H1 (cell line): ENCODE measurements at regions not wholly inside any gene's neighbourhood (a gene's known extent, or its start where the extent isn't known, plus 50 kb on each side); places are given as distances from the start of the nearest gene placed in this dataset.

Source experiments
- CTCF ChIA-PET: fragments of 300-600 bp; sonication (Branson Sonifier 250); formaldehyde crosslinking; loops from one replicate; lab custom pipeline; 2021; ENCODE audit not compliant: partially characterized antibody; lab: Charles Lee
- POLR2A ChIA-PET: fragments of 300-600 bp; sonication (Branson Sonifier 250); formaldehyde crosslinking; loops from one replicate; lab custom pipeline; 2021; ENCODE audit warnings: inconsistent platforms; ENCODE audit not compliant: partially characterized antibody; lab: Charles Lee
- DNase-seq, 2 experiments: peaks; one replicate each; pipeline versions ENCODE4 v3.0.0 to v3.0.0-alpha.2; 2010 to 2022; ENCODE audit warnings: low spot score in 2 of 2, low read depth in 1 of 2, mixed read lengths in 1 of 2
- FAIRE-seq: peaks from 2 replicates; lab custom pipeline; 2011; peaks lifted over from hg19 to GRCh38; lab: Jason Lieb, UNC
- H2AFZ ChIP-seq: 2 replicates; pipeline ENCODE4 v1.8.1; 2012; ENCODE audit warnings: low read length, inconsistent platforms
- H2AK5ac ChIP-seq: 2 replicates; pipeline ENCODE4 v1.6.1; 2013; ENCODE audit warnings: low read depth, low read length
- H2BK120ac ChIP-seq: replicated peaks from 2 replicates; pipeline ENCODE3; 2013; ENCODE audit warnings: low read depth, low read length, inconsistent platforms
- H2BK12ac ChIP-seq: 2 replicates; pipeline ENCODE4 v1.6.1; 2013; ENCODE audit warnings: low read depth, low read length
- H2BK15ac ChIP-seq: 2 replicates; pipeline ENCODE4 v1.6.1; 2013; ENCODE audit warnings: low read length
- H2BK20ac ChIP-seq: 2 replicates; pipeline ENCODE4 v1.6.1; 2013; ENCODE audit warnings: low read length
- H2BK5ac ChIP-seq: 2 replicates; pipeline ENCODE4 v1.6.1; 2013; ENCODE audit warnings: low read depth, low read length
- H3K14ac ChIP-seq: 2 replicates; pipeline ENCODE4 v1.6.1; 2013; ENCODE audit warnings: inconsistent platforms; ENCODE audit not compliant: insufficient read length
- H3K18ac ChIP-seq: 2 replicates; pipeline ENCODE4 v1.6.1; 2013; ENCODE audit warnings: low read length; ENCODE audit errors: extremely low read depth
- H3K23ac ChIP-seq: 2 replicates; pipeline ENCODE4 v1.6.1; 2013; ENCODE audit warnings: inconsistent platforms; ENCODE audit not compliant: insufficient read length
- H3K23me2 ChIP-seq: 2 replicates; pipeline ENCODE4 v1.6.1; 2013; ENCODE audit warnings: low read depth, low read length
- H3K27ac ChIP-seq: 2 replicates; pipeline ENCODE4 v1.6.1; 2011; ENCODE audit warnings: low read depth, low read length, inconsistent platforms
- H3K27me3 ChIP-seq, 4 experiments: replicated peaks in 1 of 4; 1 replicate in 1 of 4; 2 replicates in 3 of 4; pipeline versions ENCODE4 v1.6.1 to v1.8.1; 2011 to 2013; ENCODE audit warnings: low read length in 3 of 4, mild to moderate bottlenecking in 3 of 4, inconsistent platforms in 2 of 4, mixed read lengths in 2 of 4, moderate library complexity in 1 of 4; ENCODE audit not compliant: control insufficient read depth in 3 of 4, insufficient read depth in 3 of 4; ENCODE audit errors: extremely low read depth in 1 of 4
- H3K36me3 ChIP-seq, 4 experiments: 2 replicates each; pipeline versions ENCODE4 v1.6.1 to v1.8.1; 2011 to 2013; ENCODE audit warnings: mild to moderate bottlenecking in 4 of 4, low read length in 3 of 4, moderate library complexity in 2 of 4, control low read depth in 1 of 4, inconsistent platforms in 1 of 4; ENCODE audit not compliant: insufficient read depth in 4 of 4, control insufficient read depth in 2 of 4
- H3K4ac ChIP-seq: replicated peaks from 2 replicates; pipeline ENCODE3; 2013; ENCODE audit warnings: low read length, low read depth, mixed read lengths, inconsistent platforms; ENCODE audit not compliant: insufficient read length
- H3K4me1 ChIP-seq, 4 experiments: replicated peaks in 1 of 4; 1 replicate in 1 of 4; 2 replicates in 3 of 4; pipeline versions ENCODE4 v1.6.1 to v1.8.1; 2011 to 2013; ENCODE audit warnings: low read length in 3 of 4, inconsistent platforms in 2 of 4, mixed read lengths in 1 of 4; ENCODE audit not compliant: insufficient read depth in 4 of 4, control insufficient read depth in 3 of 4
- H3K4me2 ChIP-seq, 2 experiments: 2 replicates each; pipeline versions ENCODE4 v1.6.1 to v1.8.1; 2011 to 2013; ENCODE audit warnings: low read depth in 2 of 2, low read length in 2 of 2, control low read depth in 1 of 2, inconsistent platforms in 1 of 2, mild to moderate bottlenecking in 1 of 2; ENCODE audit not compliant: insufficient read depth in 1 of 2
- H3K4me3 ChIP-seq, 4 experiments: fragments of 200-600, 300-600 bp in 1 of 4; sonication (generic), shearing (Covaris generic), sonication (Bioruptor Twin) in 1 of 4; 2 replicates each; pipeline versions ENCODE4 v1.5.1 to v1.8.1; 2011 to 2016; ENCODE audit warnings: low read length in 4 of 4, low read depth in 3 of 4, control low read depth in 2 of 4, inconsistent platforms in 2 of 4, mild to moderate bottlenecking in 2 of 4, mixed read lengths in 1 of 4, moderate library complexity in 1 of 4; ENCODE audit not compliant: insufficient read depth in 2 of 4; ENCODE audit errors: extremely low read depth in 1 of 4
- H3K56ac ChIP-seq: replicated peaks from 2 replicates; pipeline ENCODE3; 2013; ENCODE audit warnings: low read depth, mild to moderate bottlenecking, mixed read lengths, low read length, inconsistent platforms; ENCODE audit not compliant: insufficient read length
- H3K79me1 ChIP-seq: 2 replicates; pipeline ENCODE4 v1.6.1; 2013; ENCODE audit warnings: low read depth, low read length, control low read depth
- H3K79me2 ChIP-seq, 2 experiments: 2 replicates each; pipeline versions ENCODE4 v1.6.1 to v1.8.1; 2012 to 2013; ENCODE audit warnings: low read length in 2 of 2, mild to moderate bottlenecking in 2 of 2, inconsistent platforms in 1 of 2; ENCODE audit not compliant: insufficient read depth in 2 of 2, control insufficient read depth in 1 of 2
- H3K9ac ChIP-seq, 4 experiments: replicated peaks in 1 of 4; 1 replicate in 1 of 4; 2 replicates in 3 of 4; pipeline versions ENCODE4 v1.6.1 to v1.8.1; 2011 to 2013; ENCODE audit warnings: low read depth in 3 of 4, low read length in 3 of 4, control low read depth in 2 of 4, mild to moderate bottlenecking in 2 of 4, moderate library complexity in 2 of 4, inconsistent platforms in 1 of 4; ENCODE audit errors: extremely low read depth in 1 of 4
- H3K9me3 ChIP-seq, 2 experiments: 2 replicates each; pipeline versions ENCODE4 v1.6.1 to v1.8.1; 2012 to 2013; ENCODE audit warnings: mild to moderate bottlenecking in 2 of 2, moderate library complexity in 2 of 2, control low read depth in 1 of 2, inconsistent platforms in 1 of 2, low read depth in 1 of 2, low read length in 1 of 2, mixed read lengths in 1 of 2; ENCODE audit not compliant: insufficient read depth in 2 of 2
- H4K20me1 ChIP-seq, 2 experiments: replicated peaks in 1 of 2; 2 replicates each; pipeline versions ENCODE3 to v1.8.1; 2011 to 2013; ENCODE audit warnings: inconsistent platforms in 2 of 2, low read length in 2 of 2, mild to moderate bottlenecking in 1 of 2; ENCODE audit not compliant: insufficient read depth in 2 of 2, control insufficient read depth in 1 of 2
- H4K5ac ChIP-seq: 2 replicates; pipeline ENCODE4 v1.6.1; 2013; ENCODE audit warnings: low read length, low read depth, mixed read lengths, inconsistent platforms; ENCODE audit not compliant: insufficient read length
- H4K8ac ChIP-seq: 2 replicates; pipeline ENCODE4 v1.8.0; 2013; ENCODE audit warnings: mild to moderate bottlenecking, moderate library complexity, low read length, inconsistent platforms; ENCODE audit not compliant: insufficient read depth; ENCODE audit errors: extremely low read depth
- H4K91ac ChIP-seq: replicated peaks from 2 replicates; pipeline ENCODE3; 2013; ENCODE audit warnings: low read length, mixed read lengths, inconsistent platforms; ENCODE audit not compliant: insufficient read length
- CBX5 ChIP-seq: fragments of 300-800, 300-1000 bp; sonication (generic); IDR thresholded peaks from 2 replicates; pipeline ENCODE4 v1.7.1; 2016; ENCODE audit warnings: antibody characterized with exemption, low read length, low read depth
- KDM4A ChIP-seq: IDR thresholded peaks from one replicate; pipeline ENCODE4 v1.7.1; 2012; ENCODE audit warnings: low read depth, mild to moderate bottlenecking, moderate library complexity, low read length, inconsistent platforms; ENCODE audit not compliant: severe bottlenecking
- WGBS, 2 experiments: shearing (Covaris generic) in 1 of 2; methylation state at CpG; one replicate each; pipeline versions ENCODE4 v1.1.6 to v1.1.7; 2013 to 2015; ENCODE audit warnings: low lambda C conversion rate in 2 of 2, mixed read lengths in 2 of 2, inconsistent platforms in 1 of 2, low coverage in 1 of 2, missing lambda C conversion rate in 1 of 2; ENCODE audit not compliant: insufficient replicate concordance in 2 of 2, insufficient coverage in 1 of 2, insufficient read length in 1 of 2; ENCODE audit errors: extremely low coverage in 1 of 2, missing lambda C conversion rate in 1 of 2; 5-methylcytosine and 5-hydroxymethylcytosine counted together

DNA sequence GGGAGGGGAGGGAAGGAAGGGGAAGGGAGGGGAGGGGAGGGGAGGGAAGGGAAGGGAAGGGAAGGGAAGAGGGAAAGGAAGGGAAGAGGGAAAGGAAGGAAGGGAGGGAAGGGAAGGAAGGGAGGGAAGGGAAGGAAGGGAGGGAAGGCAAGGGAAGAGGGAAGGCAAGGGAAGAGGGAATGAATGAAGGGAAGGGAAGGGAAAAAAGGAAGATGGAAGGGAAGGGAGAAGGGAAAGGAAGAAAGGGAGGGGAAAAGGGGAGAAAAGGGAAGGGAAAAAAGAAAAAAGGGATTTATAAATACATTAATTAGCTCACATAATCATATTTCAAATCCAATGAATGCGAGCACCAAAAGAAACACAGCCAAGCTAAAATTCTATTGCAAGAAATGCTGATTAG is 202.9 kb upstream of the LRRTM4 start:
- H2AFZ ChIP-seq, result no peak overlapping the region
- H2BK20ac ChIP-seq, result no peak overlapping the region
- H3K14ac ChIP-seq, result no peak overlapping the region
- H3K27ac ChIP-seq, result no peak overlapping the region
- 88% methylated on average over 1 of the region's 1 CpG; no CpG with 5 or more reads in 1 of the 2 experiments for WGBS, 2 experiments
- no peaks in the 10 kb centered on the region for H3K79me1 ChIP-seq
- no peaks in the 10 kb centered on the region for H3K4me1 ChIP-seq
- no peak overlapping the region for H3K4me3 ChIP-seq
- H3K9ac ChIP-seq, result no peak overlapping the region
- no peak overlapping the region for H2BK120ac ChIP-seq
- H4K91ac ChIP-seq, result no peak overlapping the region
- no peak overlapping the region for H2BK12ac ChIP-seq
- H2AK5ac ChIP-seq, result no peak overlapping the region
- CTCF ChIA-PET, result no interaction called here
- H4K8ac ChIP-seq, result no peak overlapping the region
- H3K79me2 ChIP-seq, result no peaks in the 10 kb centered on the region
- H4K20me1 ChIP-seq, result no peaks in the 10 kb centered on the region
- H4K5ac ChIP-seq, result no peak overlapping the region
- no peak overlapping the region for H3K4me2 ChIP-seq
- no peak overlapping the region for H2BK5ac ChIP-seq
- FAIRE-seq, result no peak
- no peak for DNase-seq
- H3K27me3 ChIP-seq, result no peaks in the 10 kb centered on the region
- H3K56ac ChIP-seq, result no peak overlapping the region
- TF ChIP-seq KDM4A (no peak), CBX5 (no peak)
- POLR2A ChIA-PET, result no interaction called here
- H3K36me3 ChIP-seq, result no peaks in the 10 kb centered on the region
- H3K4ac ChIP-seq, result no peak overlapping the region
- H3K18ac ChIP-seq, result no peak overlapping the region
- no peak overlapping the region for H2BK15ac ChIP-seq
- no peak overlapping the region for H3K23ac ChIP-seq
- H3K23me2 ChIP-seq, result no peaks in the 10 kb centered on the region
- 0 out of 4 replicates have a peak, but pooled peaks cover 0 to 2% of the 10 kb centered on the region in 2 experiments for H3K9me3 ChIP-seq
